Spinal cord (tissue), 9 donors: ENCODE measurements at regions not wholly inside any gene's neighbourhood (a gene's known extent, or its start where the extent isn't known, plus 50 kb on each side); places are given as distances from the start of the nearest gene placed in this dataset.

Source experiments
- DNase-seq, 6 donors: peaks; one replicate each; pipeline versions ENCODE4 v3.0.0 to v3.0.0-alpha.2; 2013 to 2015; ENCODE audit warnings: low spot score in 6 of 6, low read depth in 4 of 6
- H3K27ac ChIP-seq: one replicate; pipeline ENCODE4 v1.5.1; 2013; ENCODE audit warnings: low read depth, low read length, control low read depth
- H3K27me3 ChIP-seq: one replicate; pipeline ENCODE4 v1.6.1; 2013; ENCODE audit warnings: low read length; ENCODE audit not compliant: control insufficient read depth, insufficient read depth
- H3K36me3 ChIP-seq: one replicate; pipeline ENCODE4 v1.6.1; 2013; ENCODE audit warnings: low read length; ENCODE audit not compliant: control insufficient read depth, insufficient read depth
- H3K4me1 ChIP-seq: one replicate; pipeline ENCODE4 v1.6.1; 2013; ENCODE audit warnings: low read length; ENCODE audit not compliant: control insufficient read depth, insufficient read depth
- H3K4me3 ChIP-seq: one replicate; pipeline ENCODE4 v1.5.1; 2013; ENCODE audit warnings: low read depth, low read length, control low read depth
- H3K9me3 ChIP-seq: one replicate; pipeline ENCODE4 v1.6.1; 2013; ENCODE audit warnings: low read length; ENCODE audit not compliant: control insufficient read depth, insufficient read depth
- WGBS: methylation state at CpG from one replicate; pipeline ENCODE4 v1.1.5; 2013; ENCODE audit warnings: missing lambda C conversion rate; ENCODE audit not compliant: insufficient coverage; 5-methylcytosine and 5-hydroxymethylcytosine counted together
- donor health status: healthy.

GRCh38 chr14:22337938-22338337, 251.1 kb downstream of the DAD1 start:
- Histone ChIP-seq H3K4me1 (peaks cover 3% of the 10 kb centered on the region), H3K4me3 (no peak overlapping the region), H3K9me3 (no peaks in the 10 kb centered on the region), H3K27ac (no peak overlapping the region), H3K27me3 (no peaks in the 10 kb centered on the region), H3K36me3 (no peaks in the 10 kb centered on the region)
- WGBS, result 73% methylated on average over 3 of the region's 3 CpGs
- no peak for DNase-seq

- Histone ChIP-seq H3K27me3 (no peaks in the 10 kb centered on the region), H3K27ac (no peak overlapping the region), H3K4me1 (peaks cover 3% of the 10 kb centered on the region), H3K36me3 (no peaks in the 10 kb centered on the region), H3K9me3 (no peaks in the 10 kb centered on the region), H3K4me3 (no peak overlapping the region)
- no peak for DNase-seq
- WGBS, result 90% methylated on average over 1 of the region's 1 CpG
Measured at GRCh38 chr14:22337521-22337920, 251.5 kb downstream of the DAD1 start.

DNA sequence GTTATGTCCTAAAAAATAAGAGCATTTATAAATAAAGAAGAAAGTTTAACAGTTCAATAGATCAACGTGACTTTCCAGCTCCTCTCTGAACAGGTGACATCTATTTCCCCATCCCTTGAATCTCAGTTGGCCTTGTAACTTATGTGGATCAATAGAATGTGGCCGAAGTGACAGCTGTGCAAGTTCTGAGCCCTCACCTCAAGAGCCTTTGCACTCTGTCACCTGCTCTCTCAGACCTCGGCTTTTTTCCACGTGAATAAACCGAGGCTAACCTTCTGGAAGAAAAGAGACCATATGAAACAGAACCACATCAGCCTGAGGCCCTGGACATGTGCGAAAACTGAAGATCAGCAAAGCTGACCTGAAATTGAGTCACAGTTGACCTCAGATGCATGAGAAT, 253.0 kb downstream of the DAD1 start:
- Histone ChIP-seq H3K36me3 (no peaks in the 10 kb centered on the region), H3K4me3 (no peak overlapping the region), H3K27me3 (no peaks in the 10 kb centered on the region), H3K27ac (no peak overlapping the region), H3K4me1 (peaks cover 3% of the 10 kb centered on the region), H3K9me3 (no peaks in the 10 kb centered on the region)
- no peak for DNase-seq
- 92% methylated on average over 4 of the region's 6 CpGs for WGBS

DNA sequence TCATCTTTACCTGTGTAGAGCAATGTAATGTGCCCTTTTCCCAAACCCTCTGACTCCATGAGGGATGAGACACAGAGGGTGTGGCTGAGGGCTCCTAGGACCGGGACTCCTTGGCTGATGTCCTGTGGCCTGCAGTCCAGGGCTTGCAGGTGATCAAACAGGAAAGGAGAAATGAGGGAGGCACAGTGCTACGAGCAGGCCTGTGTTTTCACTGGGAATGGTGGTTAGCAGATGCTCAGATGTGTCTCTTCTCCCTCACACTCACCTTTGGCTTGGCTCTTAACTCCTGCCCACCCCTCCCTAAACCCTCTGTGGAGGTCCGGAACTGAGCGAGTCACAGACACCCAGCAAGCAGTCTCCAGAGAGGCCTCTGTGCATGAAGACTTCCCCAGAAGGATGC, 254.4 kb downstream of the DAD1 start:
- no peaks in the 10 kb centered on the region for H3K36me3 ChIP-seq
- WGBS, result 83% methylated on average over 4 of the region's 4 CpGs
- DNase-seq, result no peak
- no peak overlapping the region for H3K27ac ChIP-seq
- no peak overlapping the region for H3K4me3 ChIP-seq
- no peaks in the 10 kb centered on the region for H3K9me3 ChIP-seq
- no peaks in the 10 kb centered on the region for H3K27me3 ChIP-seq
- H3K4me1 ChIP-seq, result peaks cover 3% of the 10 kb centered on the region

- no CpG with 5 or more reads among the region's 4 CpGs for WGBS
- H3K4me1 ChIP-seq, result peaks cover under 1% of the 10 kb centered on the region
- peaks cover under 1% of the 10 kb centered on the region for H3K9me3 ChIP-seq
- H3K27ac ChIP-seq, result no peak overlapping the region
- H3K27me3 ChIP-seq, result no peaks in the 10 kb centered on the region
- no peak overlapping the region for H3K4me3 ChIP-seq
- no peak for DNase-seq
- H3K36me3 ChIP-seq, result no peaks in the 10 kb centered on the region
Measured at GRCh38 chr14:22334275-22334577, 254.8 kb downstream of the DAD1 start.

DNA sequence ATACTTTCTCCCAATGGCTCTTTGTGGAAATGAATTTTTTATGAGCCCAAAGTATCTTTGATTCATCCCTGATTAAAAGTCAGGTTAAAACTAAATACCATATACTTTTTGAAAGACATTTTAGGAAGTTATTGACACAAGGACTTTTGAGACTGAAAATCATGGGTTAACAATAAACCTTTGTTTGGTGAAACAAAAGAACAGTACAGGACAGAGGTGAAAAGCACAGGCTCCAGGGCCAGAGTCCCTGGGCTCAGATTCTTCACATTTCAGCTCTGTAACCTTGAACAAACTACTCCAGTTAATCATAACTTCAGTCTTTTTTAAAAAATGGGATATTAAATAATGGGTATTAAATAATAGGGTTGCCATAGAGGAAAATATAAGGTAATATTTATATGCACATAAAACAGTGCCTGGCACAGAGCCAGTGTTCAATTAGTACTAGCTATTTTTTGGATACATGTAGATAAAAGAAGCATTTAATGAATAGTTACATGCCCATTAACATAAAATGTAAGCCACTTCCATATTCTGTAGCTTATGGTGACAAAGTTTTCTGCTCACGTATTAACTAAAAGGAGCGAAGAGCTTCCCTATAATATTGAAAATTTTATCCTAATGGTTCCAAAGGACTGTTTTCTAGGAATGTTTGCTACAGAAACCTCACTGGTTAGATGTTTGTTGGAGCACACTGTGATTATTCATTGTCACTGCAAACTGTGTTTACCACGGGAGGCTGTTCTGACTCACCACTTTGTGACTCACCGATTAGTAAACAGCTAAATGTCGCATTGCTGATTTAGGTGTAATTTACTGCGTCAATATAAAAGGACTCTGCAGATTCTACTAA, 255.4 kb downstream of the DAD1 start:
- peak in 1 of 6 donors; percentile 74 for DNase-seq
- Histone ChIP-seq H3K4me3 (no peak overlapping the region), H3K36me3 (no peaks in the 10 kb centered on the region), H3K4me1 (no peaks in the 10 kb centered on the region), H3K27ac (no peak overlapping the region), H3K9me3 (peaks cover 1% of the 10 kb centered on the region), H3K27me3 (no peaks in the 10 kb centered on the region)
- WGBS, result no CpG with 5 or more reads among the region's 6 CpGs

- H3K4me3 ChIP-seq, result no peak overlapping the region
- peak in 1 of 6 donors; percentile 54 for DNase-seq
- no peaks in the 10 kb centered on the region for H3K36me3 ChIP-seq
- H3K27me3 ChIP-seq, result no peaks in the 10 kb centered on the region
- no peak overlapping the region for H3K27ac ChIP-seq
- 37% methylated on average over 2 of the region's 2 CpGs for WGBS
- H3K4me1 ChIP-seq, result no peaks in the 10 kb centered on the region
- H3K9me3 ChIP-seq, result peaks cover 4% of the 10 kb centered on the region
Measured at GRCh38 chr14:22332686-22333421, 256.2 kb downstream of the DAD1 start.

DNA sequence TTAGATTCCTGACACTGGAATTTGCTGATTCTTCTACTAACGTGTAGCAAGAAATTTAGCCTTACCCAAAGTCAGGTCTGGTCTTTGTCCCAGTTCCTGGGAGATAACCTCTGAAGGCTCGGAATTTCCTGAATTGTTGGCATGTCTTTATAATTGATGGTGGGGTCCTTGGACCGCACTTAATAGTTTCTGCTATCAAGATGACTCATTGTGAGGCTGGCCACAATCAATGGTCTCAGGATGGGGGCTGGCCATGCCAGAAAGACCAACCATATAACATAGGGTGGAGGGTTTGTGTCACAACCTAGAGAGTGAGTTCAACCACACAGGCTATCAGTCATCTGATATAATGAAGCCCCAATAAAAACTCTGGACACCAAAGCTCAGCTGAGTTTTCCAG, 259.7 kb downstream of the DAD1 start:
- Histone ChIP-seq H3K36me3 (no peaks in the 10 kb centered on the region), H3K9me3 (peaks cover 4% of the 10 kb centered on the region), H3K4me1 (no peaks in the 10 kb centered on the region), H3K27ac (no peak overlapping the region), H3K27me3 (no peaks in the 10 kb centered on the region), H3K4me3 (no peak overlapping the region)
- WGBS, result 55% methylated on average over 2 of the region's 3 CpGs
- no peak for DNase-seq

- Histone ChIP-seq H3K27ac (no peak overlapping the region), H3K9me3 (peaks cover 4% of the 10 kb centered on the region)
- WGBS, result 80% methylated on average over 1 of the region's 2 CpGs
Measured at GRCh38 chr14:22325676-22326400, 263.2 kb downstream of the DAD1 start.

More at GRCh38 chr14:22325676-22326400, 263.2 kb downstream of the DAD1 start:
- H3K4me1 ChIP-seq, result no peaks in the 10 kb centered on the region
- DNase-seq, result no peak
- no peak overlapping the region for H3K4me3 ChIP-seq
- H3K27me3 ChIP-seq, result no peaks in the 10 kb centered on the region
- H3K36me3 ChIP-seq, result no peaks in the 10 kb centered on the region
